OCI-M1 (cell line): ENCODE measurements at regions not wholly inside any gene's neighbourhood (a gene's known extent, or its start where the extent isn't known, plus 50 kb on each side); places are given as distances from the start of the nearest gene placed in this dataset.
A peak's percentile ranks its signal among the peaks of the same experiment; 100 is the strongest.
"Not testable (repeated sequence)": the region's sequence is repeated elsewhere in the genome, so short reads cannot be mapped to it uniquely, and the experiment has no call there.

Experiments
- DNase-seq: peaks from one replicate; lab custom pipeline; 2025; lab: John Stamatoyannopoulos, UW

- no peak for DNase-seq
Measured at GRCh38 chr7:131145770-131146169, 181.9 kb upstream of the MKLN1 start.

- DNase-seq: no peak
Measured at GRCh38 chr7:131147604-131148003, 180.1 kb upstream of the MKLN1 start.

GRCh38 chr7:131148258-131148657 is 179.4 kb upstream of the MKLN1 start:
- DNase-seq: no peak

GRCh38 chr7:131148708-131149428 is 178.8 kb upstream of the MKLN1 start:
- no peak for DNase-seq

- DNase-seq: no peak
Measured at GRCh38 chr7:131149429-131149773, 178.3 kb upstream of the MKLN1 start.

- no peak for DNase-seq
Measured at GRCh38 chr7:131149840-131150239, 177.8 kb upstream of the MKLN1 start.

GRCh38 chr7:131151034-131151433 is 176.6 kb upstream of the MKLN1 start:
- DNase-seq: no peak

- DNase-seq: no peak
Measured at GRCh38 chr7:131152766-131153165, 174.9 kb upstream of the MKLN1 start.

- DNase-seq: no peak
Measured at GRCh38 chr7:131154380-131154779, 173.3 kb upstream of the MKLN1 start.

GRCh38 chr7:131157530-131158243 is 170.0 kb upstream of the MKLN1 start:
- DNase-seq: no peak

- DNase-seq: not testable (repeated sequence)
Measured at GRCh38 chr7:131158244-131158636, 169.4 kb upstream of the MKLN1 start.

- no peak for DNase-seq
Measured at GRCh38 chr7:131159961-131160361, 167.7 kb upstream of the MKLN1 start.

GRCh38 chr7:131161103-131161502 is 166.6 kb upstream of the MKLN1 start:
- DNase-seq: no peak

- no peak for DNase-seq
Measured at GRCh38 chr7:131164025-131164925, 163.4 kb upstream of the MKLN1 start.

GRCh38 chr7:131166066-131166465 is 161.6 kb upstream of the MKLN1 start:
- DNase-seq: no peak

- peak; percentile 3 for DNase-seq
Measured at GRCh38 chr7:131170440-131171271, 157.0 kb upstream of the MKLN1 start.

GRCh38 chr7:131173145-131173890 is 154.4 kb upstream of the MKLN1 start:
- no peak for DNase-seq

- DNase-seq: no peak
Measured at GRCh38 chr7:131174391-131174790, 153.3 kb upstream of the MKLN1 start.

- DNase-seq: no peak
Measured at GRCh38 chr7:131174855-131175254, 152.8 kb upstream of the MKLN1 start.

- no peak for DNase-seq
Measured at GRCh38 chr7:131182446-131183058, 145.1 kb upstream of the MKLN1 start.

- DNase-seq: no peak
Measured at GRCh38 chr7:131183072-131183471, 144.6 kb upstream of the MKLN1 start.
